Dermis blood vessel endothelial cell (primary cell): ENCODE measurements at regions not wholly inside any gene's neighbourhood (a gene's known extent, or its start where the extent isn't known, plus 50 kb on each side); places are given as distances from the start of the nearest gene placed in this dataset.
"Not testable (repeated sequence)": the region's sequence is repeated elsewhere in the genome, so short reads cannot be mapped to it uniquely, and the experiment has no call there.

Source experiments
- DNase-seq: peaks from one replicate; pipeline ENCODE4 v3.0.0; 2010

DNA sequence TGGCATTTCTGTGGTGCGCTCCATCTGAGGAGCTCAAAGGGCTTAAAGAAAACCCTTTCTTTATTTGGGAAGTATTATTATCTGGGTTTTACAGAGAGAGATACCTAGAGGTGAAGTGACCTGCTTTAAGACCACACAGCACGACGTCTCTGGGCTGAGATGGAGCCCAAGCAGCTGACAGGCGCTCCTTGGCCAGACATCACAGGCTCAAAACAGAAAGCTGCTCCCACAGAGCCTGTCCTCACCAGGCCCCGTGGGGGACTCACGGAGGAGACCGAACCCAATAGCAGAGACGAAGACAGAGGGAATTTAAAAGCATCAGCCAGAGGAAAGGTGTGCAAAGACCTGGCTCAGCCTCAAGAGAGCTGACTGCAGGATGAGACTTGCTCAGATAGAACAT lies 175.9 kb upstream of the IRF2BP2 start:
- not testable (repeated sequence) for DNase-seq

DNA sequence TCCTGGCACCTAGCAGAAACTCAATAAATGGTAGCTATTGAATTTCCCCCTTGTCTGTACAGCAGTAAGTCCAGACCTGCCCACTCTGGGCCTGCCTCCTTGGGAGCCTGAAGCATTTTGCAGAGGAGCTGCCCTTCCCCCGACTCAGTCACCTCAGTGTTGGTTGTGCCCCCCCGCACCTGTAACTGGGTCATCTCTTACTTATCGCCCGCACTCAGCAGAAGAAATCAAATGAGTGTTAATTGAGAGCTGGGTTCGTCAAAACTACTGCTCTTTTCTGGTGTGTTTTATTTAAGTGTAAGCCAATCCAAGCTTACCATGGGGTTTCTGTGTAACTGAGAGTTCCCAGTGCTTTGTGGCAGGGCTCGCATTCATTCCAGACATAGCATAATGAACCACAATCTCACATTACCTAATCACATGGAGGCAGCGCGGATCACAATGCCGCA lies 175.5 kb upstream of the IRF2BP2 start:
- not testable (repeated sequence) for DNase-seq

DNA sequence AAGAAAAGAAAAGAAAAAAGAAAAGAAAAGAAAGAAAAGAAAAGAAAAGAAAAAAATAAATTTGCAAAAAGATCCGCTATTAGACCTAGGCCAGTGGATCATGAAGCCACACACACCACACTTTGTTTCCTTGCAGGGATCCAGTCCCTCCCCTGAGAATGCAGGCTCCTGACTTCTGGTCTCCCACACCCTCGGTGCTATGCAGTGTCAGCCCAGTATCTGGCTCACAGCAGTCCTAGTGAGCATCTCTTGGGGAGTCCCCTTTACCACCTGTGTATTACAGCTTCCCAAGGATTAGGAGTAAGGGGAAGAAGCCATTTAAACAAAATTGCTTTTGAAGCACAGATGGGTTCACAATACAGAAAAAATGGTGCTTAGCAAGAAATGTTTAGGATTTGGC lies 174.1 kb upstream of the IRF2BP2 start:
- DNase-seq: not testable (repeated sequence)

DNA sequence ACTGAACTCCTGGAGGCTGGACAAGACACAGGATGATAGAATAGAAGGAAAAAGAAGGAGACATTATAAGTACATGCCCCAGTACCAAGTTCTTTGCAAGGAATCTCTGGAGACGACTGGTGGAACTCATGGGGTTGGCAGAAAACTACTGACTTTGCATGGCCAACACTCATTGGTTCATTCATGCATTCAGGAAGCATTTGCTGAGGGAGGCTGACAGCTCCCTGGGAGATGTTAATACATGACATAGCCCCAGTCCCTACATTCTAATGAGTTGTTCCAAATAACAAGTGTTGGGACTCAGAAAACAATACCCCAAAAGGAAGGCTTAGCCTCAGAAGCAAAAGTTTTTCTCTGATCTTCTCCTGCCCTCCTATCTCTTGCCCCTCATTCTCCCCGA lies 172.8 kb upstream of the IRF2BP2 start:
- DNase-seq: no peak

GRCh38 chr1:234782105-234782751 lies 172.2 kb upstream of the IRF2BP2 start:
- DNase-seq: no peak

GRCh38 chr1:234781241-234782065 lies 171.5 kb upstream of the IRF2BP2 start:
- no peak for DNase-seq

GRCh38 chr1:234780531-234781162 lies 170.7 kb upstream of the IRF2BP2 start:
- DNase-seq: no peak

- DNase-seq: no peak
Observed at GRCh38 chr1:234780112-234780511, 170.1 kb upstream of the IRF2BP2 start.

GRCh38 chr1:234779600-234779999 lies 169.6 kb upstream of the IRF2BP2 start:
- not testable (repeated sequence) for DNase-seq

- no peak for DNase-seq
Observed at GRCh38 chr1:234779160-234779538, 169.2 kb upstream of the IRF2BP2 start.

- DNase-seq: no peak
Observed at GRCh38 chr1:234778221-234779159, 168.5 kb upstream of the IRF2BP2 start.

- no peak for DNase-seq
Observed at GRCh38 chr1:234777856-234778220, 167.9 kb upstream of the IRF2BP2 start.

DNA sequence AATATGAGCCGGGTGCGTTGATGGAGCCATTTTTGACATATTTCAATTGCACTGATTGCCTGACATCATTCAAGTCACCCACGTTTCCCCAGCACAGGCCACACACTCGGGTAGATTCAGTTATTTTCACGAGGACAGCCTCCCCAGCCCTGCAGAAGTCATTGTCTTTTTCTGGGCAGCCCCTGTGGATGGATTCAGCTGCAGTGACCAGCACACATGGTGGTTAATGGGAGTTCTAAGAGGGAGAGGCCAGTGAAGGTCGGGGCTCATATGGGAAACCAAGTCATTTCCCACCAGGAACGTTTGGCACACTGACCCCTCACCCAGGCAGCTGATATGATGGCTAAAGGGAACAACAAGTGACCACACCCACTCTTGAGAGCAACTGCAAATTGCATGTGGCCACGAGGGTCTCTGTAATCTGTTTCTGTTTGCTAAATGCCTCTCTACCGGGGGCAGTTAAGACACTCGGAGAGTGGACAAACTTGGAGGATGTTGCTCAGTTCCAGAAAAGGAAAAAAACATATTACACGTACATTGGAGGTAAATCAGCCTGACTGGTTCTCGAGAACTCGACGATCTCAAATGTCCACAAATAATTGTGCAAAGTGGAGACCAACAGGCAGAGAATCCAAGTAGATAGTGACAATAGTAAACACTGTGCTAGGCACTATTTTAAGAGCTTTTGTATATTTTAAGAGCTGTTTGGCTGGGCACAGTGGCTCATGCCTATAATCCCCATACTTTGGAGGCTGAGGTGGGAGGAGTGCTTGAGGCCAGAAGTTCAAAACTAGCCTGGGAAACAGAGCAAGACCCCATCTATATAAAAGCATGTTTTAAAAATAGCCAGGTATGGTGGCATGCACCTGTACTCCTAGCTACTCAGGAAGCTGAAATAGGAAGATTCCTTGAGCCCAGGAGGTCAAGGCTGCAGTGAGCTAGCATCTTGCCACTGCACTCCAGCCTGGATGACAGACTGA lies 167.2 kb upstream of the IRF2BP2 start:
- no peak for DNase-seq

GRCh38 chr1:234776256-234776875 lies 166.4 kb upstream of the IRF2BP2 start:
- no peak for DNase-seq

- no peak for DNase-seq
Observed at GRCh38 chr1:234775477-234776246, 165.7 kb upstream of the IRF2BP2 start.

GRCh38 chr1:234774971-234775370 lies 165.0 kb upstream of the IRF2BP2 start:
- DNase-seq: no peak

DNA sequence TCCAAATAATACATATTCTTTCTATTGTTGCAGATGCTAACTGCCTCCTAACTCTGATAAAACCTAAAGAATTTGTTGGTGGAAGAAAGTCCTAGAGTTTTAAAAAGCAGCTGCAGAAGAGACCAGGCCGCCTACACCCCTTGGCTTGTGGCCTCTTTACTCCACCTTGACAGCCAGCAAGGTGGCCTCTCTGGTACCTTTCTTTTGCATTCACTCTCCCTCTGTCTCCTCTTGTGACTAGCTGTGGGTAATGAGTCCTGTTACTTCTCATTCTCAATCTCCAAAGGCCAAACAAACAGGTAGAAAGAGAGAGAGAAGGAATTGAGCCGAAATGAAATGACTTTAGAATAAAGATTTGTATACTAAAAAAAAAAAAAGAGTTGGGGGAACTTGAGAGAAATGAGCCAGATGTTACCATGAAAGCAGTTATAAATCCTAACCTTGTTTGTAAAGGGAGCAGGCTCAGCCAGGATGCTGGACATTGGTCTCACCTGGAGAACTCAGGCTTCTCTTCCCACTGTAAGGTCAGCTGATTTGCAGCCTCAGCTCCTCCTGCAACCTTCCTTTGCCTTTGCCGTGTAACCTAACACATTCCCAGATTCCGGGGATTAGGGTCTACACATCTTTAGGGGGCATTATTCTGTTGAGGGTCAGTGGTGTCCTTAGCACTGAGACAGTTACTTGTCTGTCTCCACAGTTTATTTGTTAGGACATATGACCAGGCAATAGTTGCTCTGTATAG lies 164.1 kb upstream of the IRF2BP2 start:
- no peak for DNase-seq

DNA sequence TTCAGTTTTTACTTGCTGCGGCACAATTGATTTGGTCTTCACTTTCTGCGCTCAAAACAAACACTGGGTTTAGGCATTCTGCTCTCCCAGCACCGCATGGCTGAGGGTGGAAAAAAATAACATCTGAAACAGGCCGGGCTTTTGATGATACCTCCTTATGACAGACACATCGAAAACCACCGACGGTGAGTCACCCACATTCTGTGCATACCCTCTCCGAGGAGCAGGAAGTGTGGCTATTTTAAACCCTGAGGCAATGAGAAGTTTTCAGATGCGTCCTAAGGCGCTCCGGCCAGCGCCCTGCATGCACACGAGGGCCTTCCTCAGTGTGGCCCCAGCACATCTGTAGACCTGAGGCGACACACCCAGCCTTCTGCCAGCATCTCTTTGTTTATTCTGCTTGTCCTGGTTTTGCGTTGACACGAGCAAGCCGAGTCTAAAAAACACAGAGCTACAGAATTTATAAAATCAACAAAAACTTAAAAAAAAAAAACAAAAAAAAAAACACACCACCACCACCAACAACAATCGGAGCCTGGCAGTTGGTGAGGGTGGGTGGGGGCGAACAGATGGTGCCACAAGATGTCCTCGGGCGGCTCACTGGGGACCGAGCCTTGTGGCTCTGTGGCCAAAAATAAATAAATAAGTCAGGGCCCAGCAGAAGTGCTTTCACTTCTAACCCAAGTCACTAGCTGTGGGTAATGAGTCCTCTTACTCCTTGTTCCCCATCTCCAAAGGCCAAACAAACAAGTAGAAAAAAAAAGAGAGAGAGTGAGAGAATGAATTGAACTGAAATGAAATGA lies 162.6 kb upstream of the IRF2BP2 start:
- peak; percentile 98 for DNase-seq
